ENCODE measurements at regions not wholly inside any gene's neighbourhood (a gene's known extent, or its start where the extent isn't known, plus 50 kb on each side); places are given as distances from the start of the nearest gene placed in this dataset.
A peak's percentile ranks its signal among the peaks of the same experiment; 100 is the strongest.
"Not testable (repeated sequence)": the region's sequence is repeated elsewhere in the genome, so short reads cannot be mapped to it uniquely, and the experiment has no call there.

- DNase-seq: no peak
Observed at GRCh38 chr2:239558661-239559060, 157.8 kb upstream of the HDAC4 start.

DNA sequence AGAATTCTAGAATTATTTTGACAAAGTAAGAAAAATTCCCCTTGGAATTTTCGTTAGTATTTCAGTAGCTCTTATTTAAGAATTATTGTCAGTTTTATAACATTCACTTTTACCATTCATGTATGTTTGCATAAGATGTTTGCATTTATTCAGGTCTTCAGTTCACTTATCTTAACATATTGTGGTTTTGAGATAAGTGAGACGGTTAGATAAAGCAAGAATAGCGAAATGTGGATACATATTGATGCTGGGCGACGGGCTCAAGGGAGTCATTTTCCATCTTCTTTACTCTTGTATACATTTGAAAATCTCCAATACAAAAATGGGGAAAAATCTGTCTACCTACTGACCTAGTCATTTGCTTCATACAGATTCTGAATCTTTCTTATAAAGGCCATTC is 156.7 kb upstream of the HDAC4 start:
- no peak for DNase-seq

GRCh38 chr2:239555571-239555905 is 154.7 kb upstream of the HDAC4 start:
- no peak for DNase-seq

GRCh38 chr2:239554766-239555570 is 154.1 kb upstream of the HDAC4 start:
- DNase-seq: no peak

DNA sequence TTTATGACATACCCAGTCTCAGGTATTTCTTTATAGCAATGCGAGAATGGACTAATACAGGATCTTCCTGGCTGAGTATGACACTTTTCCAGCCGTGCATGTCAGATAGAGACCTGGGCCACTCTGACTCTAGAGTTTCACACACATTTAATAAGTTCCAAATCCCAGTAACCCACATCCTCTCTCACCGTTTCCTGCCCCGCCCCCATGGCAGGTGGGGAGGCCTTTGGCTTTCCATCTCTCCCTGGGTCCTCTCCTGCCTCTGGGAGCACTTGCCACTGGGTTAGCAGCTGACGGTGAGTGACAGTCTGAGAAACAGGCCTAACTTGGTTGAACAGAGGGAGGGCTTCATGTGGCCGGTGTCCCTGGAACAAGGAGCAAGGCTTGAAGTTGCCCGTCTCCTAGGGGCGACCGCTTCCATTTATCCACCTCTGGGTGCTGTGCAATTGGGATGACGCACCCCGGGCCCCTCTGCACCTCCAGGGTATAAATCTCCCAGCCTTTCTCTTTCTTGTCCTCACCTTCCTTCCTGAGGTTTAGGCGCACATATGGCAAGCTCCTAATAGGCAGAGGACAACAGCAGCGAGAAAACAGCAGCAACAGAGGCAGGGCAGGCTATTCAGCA is 152.7 kb upstream of the HDAC4 start:
- DNase-seq: no peak

DNA sequence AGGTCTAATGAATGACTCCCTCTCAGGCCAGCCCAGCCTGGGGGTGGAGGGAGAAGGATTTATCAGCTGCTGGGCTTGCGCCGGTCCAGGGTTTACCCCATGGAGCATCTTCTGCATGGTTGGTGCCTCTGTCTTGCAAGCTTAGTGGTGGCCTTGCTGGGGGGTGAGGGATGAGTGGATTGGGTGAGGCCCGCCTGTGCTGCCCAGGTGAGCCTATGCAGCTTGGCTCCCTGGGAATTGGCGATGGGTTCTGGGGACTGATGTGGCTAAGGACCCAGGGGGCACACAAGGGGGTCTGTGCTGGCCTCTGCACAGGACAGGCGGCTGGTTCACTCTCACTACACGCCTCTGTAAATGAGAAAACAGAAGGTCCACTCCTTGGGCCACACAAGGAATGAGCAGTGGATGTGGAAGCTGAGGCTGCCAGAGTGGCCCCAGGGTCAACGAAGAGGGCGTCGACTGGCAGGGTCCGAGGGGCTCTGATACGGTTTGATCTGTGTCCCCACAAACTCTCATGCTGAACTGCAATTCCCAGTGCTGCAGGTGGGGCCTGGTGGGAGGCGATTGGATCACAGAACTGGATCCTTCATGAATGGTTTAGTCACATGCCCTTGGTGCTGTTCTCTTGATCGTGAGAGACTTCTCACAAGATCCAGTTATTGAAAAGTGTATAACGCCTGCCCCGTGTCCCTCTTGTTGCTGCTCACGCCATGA is 151.6 kb upstream of the HDAC4 start:
- no peak for DNase-seq

GRCh38 chr2:239551206-239551605 is 150.4 kb upstream of the HDAC4 start:
- DNase-seq: no peak

DNA sequence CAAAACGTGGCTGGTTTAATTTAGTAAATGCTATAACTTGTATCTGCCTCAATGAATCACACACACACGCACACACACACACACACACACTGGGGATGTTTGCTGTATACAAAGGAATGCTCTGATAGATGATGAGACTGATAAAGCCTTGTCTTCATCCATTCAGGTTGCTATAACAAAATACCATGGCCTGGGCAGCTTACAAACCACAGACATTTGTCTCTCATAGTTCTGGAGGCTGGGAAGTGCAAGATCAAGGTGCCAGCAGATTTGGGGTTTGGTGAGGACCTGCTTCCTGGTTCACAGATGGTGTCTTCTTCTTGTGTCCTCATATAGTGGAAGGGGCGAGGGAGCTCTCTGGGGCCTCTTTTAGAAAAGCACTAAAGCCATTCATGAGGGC is 149.5 kb upstream of the HDAC4 start:
- no peak for DNase-seq

- DNase-seq: no peak
Observed at GRCh38 chr2:239549711-239550255, 149.0 kb upstream of the HDAC4 start.

GRCh38 chr2:239548965-239549595 is 148.3 kb upstream of the HDAC4 start:
- DNase-seq: no peak

- peak; percentile 52 for DNase-seq
Observed at GRCh38 chr2:239548451-239548871, 147.6 kb upstream of the HDAC4 start.

- DNase-seq: not testable (repeated sequence)
Observed at GRCh38 chr2:239547140-239547539, 146.3 kb upstream of the HDAC4 start.

DNA sequence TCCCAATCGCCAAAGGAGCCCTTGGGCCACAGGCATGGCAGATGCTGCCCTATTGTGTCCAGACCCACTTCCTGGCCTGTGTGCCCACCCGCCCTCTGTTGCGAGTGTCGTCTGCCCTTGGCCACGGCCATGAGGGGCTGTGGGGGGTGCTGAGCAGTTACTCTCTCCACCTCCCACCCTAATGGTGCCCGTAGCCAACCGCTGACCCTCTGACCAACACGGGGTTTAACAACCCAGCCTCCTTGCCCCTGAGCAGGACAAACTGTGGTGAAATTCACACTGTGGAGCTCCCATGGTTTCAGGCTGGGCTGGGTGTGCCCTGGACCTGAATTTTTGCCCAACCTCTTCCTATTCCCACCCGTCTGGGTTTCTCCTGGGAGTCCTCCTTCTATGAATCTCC is 145.7 kb upstream of the HDAC4 start:
- no peak for DNase-seq

DNA sequence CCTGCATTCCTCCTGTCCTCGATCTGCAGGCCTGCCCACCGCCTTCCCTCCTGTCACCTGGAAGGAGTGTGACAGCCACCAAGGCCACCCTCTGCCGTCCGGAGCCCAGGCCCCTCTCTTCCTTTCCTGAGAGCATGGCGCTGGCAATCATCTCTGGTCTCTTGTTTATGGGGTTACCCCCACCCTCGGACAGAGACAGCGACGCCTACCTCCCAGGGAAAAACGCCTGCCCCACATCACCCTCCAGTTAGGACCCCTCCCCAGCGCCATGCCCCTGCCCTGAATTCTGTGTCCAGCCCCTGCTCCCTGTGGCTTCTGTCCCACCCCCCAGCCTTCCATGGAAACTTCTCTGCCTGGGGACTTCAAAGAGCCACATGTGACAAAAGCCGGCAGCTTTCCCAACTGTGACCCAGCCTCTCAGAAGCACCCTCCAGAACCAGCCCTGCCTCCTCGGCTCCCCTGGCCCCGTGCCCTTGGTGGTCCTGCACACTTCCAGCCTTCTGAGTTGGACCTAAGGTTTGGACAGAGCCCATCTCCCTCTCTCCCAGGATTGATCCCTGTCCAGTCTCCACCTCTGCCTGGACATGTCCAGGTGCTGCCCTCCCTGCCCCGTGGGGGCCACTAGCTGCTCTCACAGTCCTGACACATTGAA is 145.0 kb upstream of the HDAC4 start:
- no peak for DNase-seq

GRCh38 chr2:239544918-239545465 is 144.2 kb upstream of the HDAC4 start:
- DNase-seq: no peak

DNA sequence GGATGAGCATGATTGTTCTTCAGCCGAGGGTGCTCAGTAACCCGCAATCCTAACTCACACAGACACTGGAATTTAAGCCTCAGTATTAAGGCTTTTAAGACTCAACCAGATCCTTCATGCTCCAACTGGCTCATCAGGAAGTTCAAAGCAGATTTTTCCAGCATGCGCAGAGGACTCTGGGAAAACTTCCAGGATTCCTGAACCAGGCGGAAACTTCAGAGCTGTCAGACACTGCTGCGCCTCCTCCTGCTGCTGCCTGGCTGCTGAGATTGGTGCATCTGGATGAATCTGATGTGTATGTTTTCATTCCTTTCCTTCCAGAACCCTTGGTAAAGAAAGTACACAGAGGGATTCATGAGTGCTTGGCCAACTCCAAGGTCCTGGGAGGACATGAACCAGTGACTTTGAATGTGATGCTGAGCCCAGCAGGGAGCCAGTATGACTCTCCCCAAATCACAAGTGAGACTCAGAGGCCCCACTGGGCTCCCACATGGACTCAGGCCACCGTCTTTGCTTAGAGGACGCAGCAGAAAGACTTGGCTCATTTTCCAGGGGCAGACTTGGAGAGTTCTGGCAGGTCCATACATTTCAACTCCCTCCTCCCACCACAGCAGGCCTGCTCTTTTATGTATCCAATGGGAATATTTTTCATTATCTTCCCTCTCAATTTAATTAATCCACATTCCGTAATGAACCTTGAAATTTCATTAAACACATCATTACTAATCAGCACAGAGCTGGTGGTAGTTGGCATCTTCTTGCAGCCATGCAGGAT is 143.5 kb upstream of the HDAC4 start:
- no peak for DNase-seq

DNA sequence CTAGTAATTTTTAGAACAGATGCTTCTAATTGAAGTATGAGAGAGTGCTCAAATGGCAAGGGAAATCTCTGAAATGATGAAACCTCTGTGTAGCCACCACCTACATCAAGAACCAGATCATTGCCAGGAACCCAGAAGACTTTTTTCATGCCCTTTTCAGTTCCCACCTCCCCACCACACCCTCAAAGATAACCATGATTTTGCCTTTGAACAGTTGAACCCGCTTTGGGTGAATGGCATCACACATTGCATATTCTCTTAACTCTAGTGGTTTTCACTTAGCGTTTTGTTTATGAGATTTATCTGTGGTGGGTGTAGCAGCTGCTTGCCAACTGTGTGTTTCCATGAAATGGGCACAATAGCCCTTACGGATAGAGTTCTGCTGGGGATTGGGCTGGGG is 142.9 kb upstream of the HDAC4 start:
- DNase-seq: no peak

DNA sequence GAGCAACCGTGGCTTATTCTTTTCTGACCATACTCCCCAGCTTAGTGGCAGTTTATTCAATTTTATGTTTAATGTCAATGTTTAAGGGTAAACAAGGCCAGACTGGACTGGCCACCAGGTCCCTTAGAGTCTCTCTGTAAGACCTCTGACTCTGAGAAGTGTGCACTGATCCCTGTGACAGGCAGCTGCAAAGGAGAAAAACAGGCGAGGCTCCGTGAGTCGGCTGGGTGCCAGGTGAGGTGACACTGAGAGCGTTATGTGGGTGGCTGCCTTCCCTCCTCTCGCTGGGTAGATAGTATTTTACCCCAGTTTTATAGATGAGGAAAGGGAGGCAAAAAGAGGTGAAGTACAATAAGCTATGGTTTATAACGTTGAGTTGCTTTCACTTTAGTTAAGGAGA is 139.4 kb upstream of the HDAC4 start:
- no peak for DNase-seq

GRCh38 chr2:239539776-239540100 is 138.9 kb upstream of the HDAC4 start:
- DNase-seq: no peak

DNA sequence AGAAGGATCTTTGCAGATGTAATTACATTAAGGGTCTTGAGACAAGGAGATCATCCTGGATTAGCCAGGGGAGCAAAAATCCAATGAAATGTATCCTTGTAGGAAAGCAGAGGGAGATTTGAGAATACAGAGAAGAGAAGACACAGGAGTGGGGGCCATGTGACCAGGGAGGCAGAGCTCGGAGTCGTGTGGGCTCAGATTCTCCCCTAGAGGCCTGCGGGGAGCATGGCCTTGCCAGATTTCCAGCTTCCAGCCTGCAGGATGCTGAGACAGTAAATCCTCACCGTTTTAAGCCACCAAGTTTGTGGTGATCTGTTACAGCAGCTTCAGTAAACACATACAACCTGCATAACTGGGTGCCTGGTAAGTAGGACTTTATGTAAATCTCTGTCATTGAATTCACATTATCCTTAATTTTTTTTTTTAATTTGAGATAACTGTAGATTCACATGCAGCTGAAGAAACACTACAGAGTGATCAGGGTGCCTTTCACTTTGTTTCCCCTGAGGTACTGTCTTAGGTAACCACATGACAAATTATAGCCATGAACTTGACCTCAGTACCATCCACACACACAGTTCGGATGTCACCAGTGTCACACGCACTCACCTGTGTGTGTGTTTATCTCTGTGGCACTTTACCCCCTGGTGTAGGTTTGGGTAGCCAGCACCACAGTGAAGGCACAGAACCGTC is 138.4 kb upstream of the HDAC4 start:
- DNase-seq: no peak
